ENCODE measurements at regions not wholly inside any gene's neighbourhood (a gene's known extent, or its start where the extent isn't known, plus 50 kb on each side); places are given as distances from the start of the nearest gene placed in this dataset.

DNA sequence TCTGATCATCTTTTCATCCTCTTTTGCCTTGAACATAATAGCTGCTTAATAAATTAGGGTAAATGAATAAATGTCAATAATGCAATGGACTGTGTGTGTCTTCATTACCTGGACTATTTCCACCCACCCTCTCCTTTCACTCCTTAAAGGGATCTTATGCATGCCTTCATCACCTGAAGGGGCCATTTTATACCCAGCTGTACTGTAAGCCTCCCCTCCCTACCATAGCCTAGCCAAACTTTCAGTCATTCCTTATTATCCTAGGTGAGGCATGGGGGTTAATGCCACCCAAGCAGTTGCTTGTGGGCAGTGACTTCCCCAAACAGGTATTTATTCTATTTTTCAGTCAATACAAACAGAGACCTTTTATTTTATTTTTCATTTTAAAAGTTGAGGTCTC is 127.8 kb upstream of the PARP11 start:
- no peaks in the 10 kb centered on the region for H3K36me3 ChIP-seq (ENCODE audit: control insufficient read depth, insufficient read depth, low read length)
- Mint-ChIP-seq H3K27me3 (ENCODE audit: insufficient read depth) (peaks cover 17% of the 10 kb centered on the region), H3K36me3 (ENCODE audit: low read depth) (peaks cover 35% of the 10 kb centered on the region), H3K9me3 (peaks cover 14% of the 10 kb centered on the region), H3K4me1 (peaks cover 25% of the 10 kb centered on the region), H3K27ac (no peak overlapping the region), H3K4me3 (no peak overlapping the region)
- no peak overlapping the region for H3K9ac ChIP-seq (ENCODE audit: extremely low read depth, low read length, poor library complexity, severe bottlenecking)
- no peaks in the 10 kb centered on the region for H3K27me3 ChIP-seq (ENCODE audit: control insufficient read depth, insufficient read depth, low read length, poor library complexity, severe bottlenecking)
- no peaks in the 10 kb centered on the region for H3K4me1 ChIP-seq (ENCODE audit: control insufficient read depth, insufficient read depth, low read length)
- no peak overlapping the region for H3K4me3 ChIP-seq (ENCODE audit: low read length)
- DNase-seq = peak; percentile 10
- H3K9me3 ChIP-seq (ENCODE audit: control insufficient read depth, low read length) = peaks cover 4% of the 10 kb centered on the region
- TF ChIP-seq, protein P1, sequence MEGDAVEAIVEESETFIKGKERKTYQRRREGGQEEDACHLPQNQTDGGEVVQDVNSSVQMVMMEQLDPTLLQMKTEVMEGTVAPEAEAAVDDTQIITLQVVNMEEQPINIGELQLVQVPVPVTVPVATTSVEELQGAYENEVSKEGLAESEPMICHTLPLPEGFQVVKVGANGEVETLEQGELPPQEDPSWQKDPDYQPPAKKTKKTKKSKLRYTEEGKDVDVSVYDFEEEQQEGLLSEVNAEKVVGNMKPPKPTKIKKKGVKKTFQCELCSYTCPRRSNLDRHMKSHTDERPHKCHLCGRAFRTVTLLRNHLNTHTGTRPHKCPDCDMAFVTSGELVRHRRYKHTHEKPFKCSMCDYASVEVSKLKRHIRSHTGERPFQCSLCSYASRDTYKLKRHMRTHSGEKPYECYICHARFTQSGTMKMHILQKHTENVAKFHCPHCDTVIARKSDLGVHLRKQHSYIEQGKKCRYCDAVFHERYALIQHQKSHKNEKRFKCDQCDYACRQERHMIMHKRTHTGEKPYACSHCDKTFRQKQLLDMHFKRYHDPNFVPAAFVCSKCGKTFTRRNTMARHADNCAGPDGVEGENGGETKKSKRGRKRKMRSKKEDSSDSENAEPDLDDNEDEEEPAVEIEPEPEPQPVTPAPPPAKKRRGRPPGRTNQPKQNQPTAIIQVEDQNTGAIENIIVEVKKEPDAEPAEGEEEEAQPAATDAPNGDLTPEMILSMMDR (conservative IDR thresholded peaks at IDR 0.05) = no peak
- H3K27ac ChIP-seq (ENCODE audit: low read depth, low read length) = no peak overlapping the region

DNA sequence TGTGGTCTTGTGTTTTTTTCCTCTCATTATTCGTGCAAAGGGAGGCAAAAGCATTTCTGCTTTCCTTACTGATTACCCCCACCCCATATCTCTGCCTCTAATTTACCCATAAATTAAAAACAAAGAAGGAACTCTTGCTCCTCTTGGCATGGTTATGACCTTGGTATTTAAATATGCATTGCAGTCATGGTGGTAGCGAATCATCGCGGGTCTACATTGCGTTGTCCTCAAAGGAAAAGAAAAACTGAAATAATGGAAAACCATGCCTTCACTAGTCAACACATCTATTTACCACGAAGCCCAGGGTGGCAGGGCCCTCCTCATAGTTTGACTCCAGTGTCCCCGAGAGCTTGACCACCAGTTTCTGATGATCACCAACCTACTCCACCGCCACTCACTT is 126.7 kb upstream of the PARP11 start:
- peaks cover 4% of the 10 kb centered on the region for H3K9me3 ChIP-seq (ENCODE audit: control insufficient read depth, low read length)
- no peak overlapping the region for H3K27ac ChIP-seq (ENCODE audit: low read depth, low read length)
- Mint-ChIP-seq H3K4me3 (no peak overlapping the region), H3K27me3 (ENCODE audit: insufficient read depth) (peaks cover 17% of the 10 kb centered on the region), H3K27ac (no peak overlapping the region), H3K9me3 (peaks cover 14% of the 10 kb centered on the region), H3K4me1 (peaks cover 22% of the 10 kb centered on the region), H3K36me3 (ENCODE audit: low read depth) (peaks cover 27% of the 10 kb centered on the region)
- H3K4me1 ChIP-seq (ENCODE audit: control insufficient read depth, insufficient read depth, low read length) = no peaks in the 10 kb centered on the region
- H3K27me3 ChIP-seq (ENCODE audit: control insufficient read depth, insufficient read depth, low read length, poor library complexity, severe bottlenecking) = no peaks in the 10 kb centered on the region
- H3K9ac ChIP-seq (ENCODE audit: extremely low read depth, low read length, poor library complexity, severe bottlenecking) = no peak overlapping the region
- peak; percentile 20 for DNase-seq
- H3K36me3 ChIP-seq (ENCODE audit: control insufficient read depth, insufficient read depth, low read length) = no peaks in the 10 kb centered on the region
- TF ChIP-seq, protein P1 (conservative IDR thresholded peaks at IDR 0.05) = no peak
- no peak overlapping the region for H3K4me3 ChIP-seq (ENCODE audit: low read length)
- 96 to 99% methylated on average over 8 of the region's 8 CpGs for WGBS, 2 experiments (ENCODE audit: insufficient coverage in 1 of 2, insufficient read length in 1 of 2)

DNA sequence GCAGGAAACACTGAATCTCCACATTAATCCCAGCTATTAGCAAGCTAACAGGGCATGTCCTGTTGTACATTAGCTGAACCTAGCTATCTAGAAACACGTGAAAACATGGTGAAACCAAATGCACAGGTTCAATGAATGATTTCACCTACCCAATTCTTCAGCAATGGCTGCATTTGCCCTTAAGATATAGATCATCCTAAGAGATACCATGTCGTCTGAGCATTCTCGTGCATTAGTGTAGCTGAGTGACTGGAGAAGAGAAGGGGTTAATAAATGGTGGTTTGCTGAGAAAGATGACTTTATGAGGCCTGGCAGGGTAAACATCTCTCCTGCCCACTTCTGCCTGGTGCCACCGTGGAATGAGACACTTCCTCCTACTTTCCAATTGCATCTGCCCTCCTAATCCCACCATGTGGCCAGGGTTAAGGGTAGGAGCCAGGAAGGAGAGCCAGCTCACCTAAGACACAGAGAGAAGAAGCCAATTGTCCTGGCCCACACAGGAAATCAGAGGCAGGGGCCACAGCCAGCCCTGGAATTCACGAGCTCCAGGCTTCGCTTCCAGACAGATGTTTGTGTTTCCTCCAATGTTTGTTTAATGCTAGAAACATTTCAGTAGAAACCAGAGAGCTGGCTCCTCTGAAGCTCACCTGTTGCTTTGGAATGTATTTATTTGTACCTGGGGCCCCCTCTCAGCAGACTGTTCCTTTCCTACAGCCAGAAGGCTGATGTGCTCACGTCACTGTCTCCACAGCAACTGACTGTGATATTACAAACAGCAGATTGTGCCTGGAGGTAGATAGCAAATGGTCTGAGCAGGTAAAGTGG is 126.0 kb upstream of the PARP11 start:
- Histone ChIP-seq H3K4me3 (ENCODE audit: low read length) (no peak overlapping the region), H3K27ac (ENCODE audit: low read depth, low read length) (no peak overlapping the region), H3K9me3 (ENCODE audit: control insufficient read depth, low read length) (peaks cover 4% of the 10 kb centered on the region)

More for the DNA sequence above, 126.0 kb upstream of the PARP11 start:
- Mint-ChIP-seq H3K36me3 (ENCODE audit: low read depth) (peaks cover 21% of the 10 kb centered on the region), H3K9me3 (peaks cover 12% of the 10 kb centered on the region), H3K4me3 (no peak overlapping the region), H3K27me3 (ENCODE audit: insufficient read depth) (peaks cover 13% of the 10 kb centered on the region), H3K4me1 (peaks cover 22% of the 10 kb centered on the region), H3K27ac (peak overlapping the region; percentile 69)
- WGBS, 2 experiments (ENCODE audit: insufficient coverage in 1 of 2, insufficient read length in 1 of 2) = 90 to 91% methylated on average over 3 to 7 of the region's 7 CpGs
- Histone ChIP-seq H3K27me3 (ENCODE audit: control insufficient read depth, insufficient read depth, low read length, poor library complexity, severe bottlenecking) (no peaks in the 10 kb centered on the region), H3K36me3 (ENCODE audit: control insufficient read depth, insufficient read depth, low read length) (no peaks in the 10 kb centered on the region), H3K9ac (ENCODE audit: extremely low read depth, low read length, poor library complexity, severe bottlenecking) (no peak overlapping the region), H3K4me1 (ENCODE audit: control insufficient read depth, insufficient read depth, low read length) (no peaks in the 10 kb centered on the region)
- DNase-seq = peak; percentile 49
- TF ChIP-seq, protein P1 (conservative IDR thresholded peaks at IDR 0.05) = no peak

Measured in endodermal cell (in vitro differentiated cells).